HG02970 (cell line): ENCODE measurements at regions not wholly inside any gene's neighbourhood (a gene's known extent, or its start where the extent isn't known, plus 50 kb on each side); places are given as distances from the start of the nearest gene placed in this dataset.
"Not testable (repeated sequence)": the region's sequence is repeated elsewhere in the genome, so short reads cannot be mapped to it uniquely, and the experiment has no call there.

Experiments
- ATAC-seq: cut with Tn5 transposase; IDR thresholded peaks from one replicate; pipeline ENCODE4 v1.9.1; 2021; ENCODE audit warnings: mild to moderate bottlenecking, moderate library complexity, moderate number of reproducible peaks; ENCODE audit not compliant: unreplicated experiment, low FRiP score

GRCh38 chr6:88459189-88459588, 293.0 kb upstream of the CNR1 start:
- ATAC-seq = no peak

GRCh38 chr6:88458662-88459061, 292.5 kb upstream of the CNR1 start:
- no peak for ATAC-seq

GRCh38 chr6:88456221-88456859, 290.2 kb upstream of the CNR1 start:
- no peak for ATAC-seq

- no peak for ATAC-seq
These were observed 289.2 kb upstream of the CNR1 start for GRCh38 chr6:88455317-88455716.

- no peak for ATAC-seq
These were observed 288.5 kb upstream of the CNR1 start for GRCh38 chr6:88454658-88455057.

GRCh38 chr6:88449770-88450169, 283.6 kb upstream of the CNR1 start:
- ATAC-seq = no peak

GRCh38 chr6:88445188-88445965, 279.2 kb upstream of the CNR1 start:
- ATAC-seq = no peak

- ATAC-seq = no peak
These were observed 277.4 kb upstream of the CNR1 start for GRCh38 chr6:88443554-88443953.

- ATAC-seq = no peak
These were observed 276.6 kb upstream of the CNR1 start for GRCh38 chr6:88442737-88443136.

GRCh38 chr6:88441346-88441745, 275.2 kb upstream of the CNR1 start:
- ATAC-seq = no peak

GRCh38 chr6:88428068-88428467, 261.9 kb upstream of the CNR1 start:
- ATAC-seq = no peak

GRCh38 chr6:88426005-88426404, 259.9 kb upstream of the CNR1 start:
- no peak for ATAC-seq

- ATAC-seq = no peak
These were observed 256.7 kb upstream of the CNR1 start for GRCh38 chr6:88422831-88423230.

- ATAC-seq = not testable (repeated sequence)
These were observed 254.9 kb upstream of the CNR1 start for GRCh38 chr6:88420967-88421488.

GRCh38 chr6:88418921-88419810, 253.0 kb upstream of the CNR1 start:
- ATAC-seq = not testable (repeated sequence)

- not testable (repeated sequence) for ATAC-seq
These were observed 251.2 kb upstream of the CNR1 start for GRCh38 chr6:88417361-88417760.

GRCh38 chr6:88413459-88413858, 247.3 kb upstream of the CNR1 start:
- ATAC-seq = no peak

GRCh38 chr6:88408355-88408754, 242.2 kb upstream of the CNR1 start:
- ATAC-seq = not testable (repeated sequence)

- ATAC-seq = not testable (repeated sequence)
These were observed 240.5 kb upstream of the CNR1 start for GRCh38 chr6:88406674-88407073.

- no peak for ATAC-seq
These were observed 237.3 kb upstream of the CNR1 start for GRCh38 chr6:88403486-88403885.

GRCh38 chr6:88402909-88403308, 236.8 kb upstream of the CNR1 start:
- ATAC-seq = no peak
